ENCODE measurements at regions not wholly inside any gene's neighbourhood (a gene's known extent, or its start where the extent isn't known, plus 50 kb on each side); places are given as distances from the start of the nearest gene placed in this dataset.

DNA sequence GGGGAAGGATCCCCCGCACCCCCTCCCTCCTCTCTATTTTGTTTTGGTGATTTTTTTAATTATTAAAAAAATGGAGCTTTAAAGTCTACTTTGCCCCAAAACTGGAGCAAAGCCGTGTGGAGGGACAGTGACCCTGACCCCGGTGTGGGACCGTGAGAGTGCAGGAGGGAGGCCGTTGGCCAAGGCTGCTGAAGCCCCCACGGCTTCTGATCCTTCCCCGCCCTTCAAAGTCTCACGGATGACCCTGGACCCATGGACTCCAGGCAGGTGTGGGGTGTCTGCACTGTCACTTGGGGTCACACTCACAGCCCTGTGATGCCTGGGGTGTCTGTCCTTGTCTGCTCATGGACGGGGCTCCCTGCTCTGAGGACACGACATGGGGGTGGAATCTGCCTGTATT is 133.3 kb downstream of the CPZ start:
- TF ChIP-seq POLR2A (IDR thresholded peaks at IDR 0.05) (no peak), POLR2AphosphoS5 (IDR thresholded peaks at IDR 0.05) (no peak)

All from upper lobe of left lung (tissue), 4 donors.